ENCODE measurements at regions not wholly inside any gene's neighbourhood (a gene's known extent, or its start where the extent isn't known, plus 50 kb on each side); places are given as distances from the start of the nearest gene placed in this dataset.
"Not testable (repeated sequence)": the region's sequence is repeated elsewhere in the genome, so short reads cannot be mapped to it uniquely, and the experiment has no call there.

DNA sequence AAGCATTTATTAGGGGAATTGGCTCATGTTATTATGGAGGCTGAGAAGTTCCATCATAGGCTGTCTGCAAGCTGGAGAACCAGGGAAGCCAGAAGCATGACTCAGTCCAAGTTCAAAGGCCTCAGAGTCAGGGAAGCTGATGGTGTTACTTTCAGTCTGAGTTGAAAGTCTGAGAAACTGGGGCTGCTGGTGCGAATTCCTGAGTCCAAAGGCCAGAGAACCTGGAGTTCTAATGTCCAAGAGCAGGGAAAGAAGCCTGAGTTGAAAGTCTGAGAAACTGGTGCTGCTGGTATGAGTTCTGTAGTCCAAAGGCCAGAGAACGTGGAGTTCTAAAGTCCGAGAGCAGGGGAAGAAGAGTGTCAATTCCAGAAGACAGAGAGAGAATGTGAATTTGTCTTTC, 641.1 kb downstream of the ISL1 start:
- no peak for DNase-seq

DNA sequence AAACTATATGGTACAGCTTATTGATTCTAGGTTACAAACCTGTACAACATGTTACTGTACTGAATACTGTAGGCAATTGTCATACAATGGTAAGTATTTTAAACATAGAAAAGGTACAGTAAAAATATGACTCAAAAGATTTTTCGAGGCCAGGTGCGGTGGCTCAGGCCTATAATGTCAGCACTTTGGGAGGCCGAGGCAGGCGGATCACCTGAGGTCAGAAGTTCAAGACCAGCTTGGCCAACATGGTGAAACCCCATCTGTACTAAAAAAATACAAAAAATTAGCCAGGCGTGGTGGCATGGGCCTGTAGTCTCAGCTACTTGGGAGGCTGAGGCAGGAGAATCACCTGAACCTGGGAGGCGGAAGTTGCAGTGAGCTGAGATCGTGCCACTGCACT, 646.6 kb downstream of the ISL1 start:
- not testable (repeated sequence) for DNase-seq

DNA sequence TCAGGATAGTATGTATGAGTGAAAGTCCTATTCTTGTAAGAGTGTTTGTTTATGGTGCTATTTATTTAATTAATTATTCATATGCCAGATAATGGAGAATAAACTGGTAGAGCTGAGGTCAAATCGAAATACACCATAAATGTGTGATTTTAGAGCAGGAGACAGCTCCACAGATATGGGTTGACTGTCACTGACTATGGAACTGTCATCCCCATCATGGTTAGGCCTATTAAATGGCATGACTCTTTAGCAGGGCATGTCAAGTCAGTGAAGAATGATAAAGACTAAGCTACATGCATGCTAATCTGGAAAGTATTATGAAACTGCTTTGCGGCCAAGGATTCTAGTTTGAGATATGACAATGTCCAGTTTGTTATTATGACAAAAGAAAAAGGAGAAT, 658.6 kb downstream of the ISL1 start:
- peak; percentile 13 for DNase-seq

DNA sequence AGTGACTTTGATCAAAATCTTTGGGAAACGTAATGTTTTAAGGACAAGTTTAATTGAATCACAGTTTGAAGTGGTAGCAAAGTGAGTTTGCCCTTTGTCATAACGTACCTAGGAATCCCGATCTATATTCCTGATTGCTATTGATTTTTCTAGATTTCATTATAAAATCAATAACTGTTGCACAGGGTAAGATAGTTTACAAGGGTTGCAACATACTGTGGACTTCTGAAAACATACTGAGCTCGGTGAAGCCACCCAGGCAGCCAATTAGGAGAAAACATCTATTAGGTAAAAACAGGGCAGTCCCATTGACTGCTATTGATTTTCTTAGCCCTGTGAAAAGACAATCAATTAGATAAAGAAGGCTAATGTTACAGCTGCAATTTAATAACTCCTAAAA, 659.9 kb downstream of the ISL1 start:
- DNase-seq: no peak

DNA sequence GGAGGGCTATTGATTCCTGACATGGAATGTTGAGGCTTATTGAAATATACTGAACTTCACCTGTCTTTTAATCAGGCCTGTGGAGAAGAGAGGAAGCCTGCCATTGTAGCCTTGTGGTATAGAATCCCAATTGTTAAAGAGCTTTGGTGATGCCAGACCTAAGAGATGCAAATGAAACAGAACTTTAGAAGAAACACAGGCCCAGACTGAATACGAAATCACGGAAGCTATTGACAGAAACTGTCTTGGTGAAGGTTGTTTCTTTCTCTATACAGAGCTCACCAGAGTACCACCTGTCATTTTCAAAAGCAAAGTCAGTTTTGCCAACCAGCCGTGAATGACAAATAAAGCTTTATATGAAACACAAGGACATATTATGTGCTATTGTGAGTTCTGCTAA, 660.3 kb downstream of the ISL1 start:
- peak; percentile 98 for DNase-seq

DNA sequence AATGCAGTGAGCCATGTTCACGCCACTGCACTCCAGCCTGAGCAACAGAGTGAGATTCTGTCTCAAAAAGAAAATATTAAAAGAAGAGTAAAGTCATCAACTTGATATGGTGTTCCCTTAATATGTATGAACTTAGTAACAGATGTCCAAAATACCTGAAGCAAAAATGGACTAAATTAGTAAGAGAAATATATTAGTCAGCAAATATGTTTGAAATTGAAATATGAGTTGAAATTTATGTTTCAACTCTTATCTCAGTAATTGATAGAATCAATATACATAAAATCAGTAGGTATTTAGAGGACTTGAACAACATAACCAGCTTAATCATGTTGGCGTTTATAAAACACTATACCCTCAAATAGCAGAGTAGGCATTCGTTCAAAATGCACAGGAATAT, 668.5 kb downstream of the ISL1 start:
- DNase-seq: no peak

DNA sequence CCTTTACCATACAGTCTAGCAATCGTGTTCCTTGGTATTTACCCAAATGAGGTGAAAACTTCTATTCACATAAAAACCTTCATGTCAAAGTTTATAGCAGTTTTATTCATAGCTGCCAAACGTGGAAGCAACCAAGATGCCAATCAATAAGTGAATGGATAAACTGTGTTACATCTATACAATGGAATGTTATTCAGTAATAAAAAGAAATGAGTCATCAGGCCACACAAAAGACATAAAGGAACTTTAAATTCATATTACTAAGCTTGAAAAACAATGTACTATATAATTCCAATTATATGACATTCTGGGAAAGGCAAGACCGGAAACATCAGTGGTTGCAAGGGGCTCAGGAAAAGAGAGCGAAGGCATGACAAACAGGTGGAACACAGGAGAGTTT, 679.9 kb downstream of the ISL1 start:
- no peak for DNase-seq

DNA sequence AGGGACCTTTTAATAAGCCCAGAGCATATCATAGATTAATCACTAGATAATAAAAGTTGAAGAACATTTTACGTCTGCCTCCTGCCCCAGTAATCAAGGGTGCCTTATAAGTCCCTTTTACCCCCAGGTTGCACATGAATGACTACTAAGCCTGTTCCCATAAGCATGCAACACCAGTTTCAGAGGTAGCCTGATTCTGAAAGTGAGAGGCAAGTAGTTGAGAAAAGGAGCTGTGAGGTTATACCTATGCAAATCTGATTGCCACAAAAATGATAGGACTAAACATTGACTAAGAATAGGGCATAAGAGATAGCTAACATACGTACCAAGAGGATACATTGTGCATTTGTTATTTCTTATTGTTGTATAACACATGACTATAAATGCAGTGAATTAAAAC, 681.9 kb downstream of the ISL1 start:
- no peak for DNase-seq

DNA sequence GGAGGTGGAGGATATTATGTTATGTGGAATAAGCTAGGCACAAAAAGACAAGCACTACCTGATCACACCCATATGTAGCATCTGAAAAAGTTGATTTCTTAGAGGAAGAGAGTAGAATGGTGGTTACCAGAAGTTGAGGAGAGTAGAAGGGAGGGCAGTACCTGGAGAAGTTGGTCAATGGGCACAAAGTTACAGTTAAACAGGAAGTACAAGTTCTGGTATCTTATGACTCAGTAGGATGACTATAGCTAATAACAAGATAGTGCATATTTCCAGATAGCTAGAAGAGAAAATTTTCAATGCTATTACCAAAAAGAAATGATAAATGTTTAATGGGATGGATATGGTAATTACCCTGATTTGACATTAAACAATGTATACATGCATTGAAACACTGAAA, 686.7 kb downstream of the ISL1 start:
- DNase-seq: no peak

DNA sequence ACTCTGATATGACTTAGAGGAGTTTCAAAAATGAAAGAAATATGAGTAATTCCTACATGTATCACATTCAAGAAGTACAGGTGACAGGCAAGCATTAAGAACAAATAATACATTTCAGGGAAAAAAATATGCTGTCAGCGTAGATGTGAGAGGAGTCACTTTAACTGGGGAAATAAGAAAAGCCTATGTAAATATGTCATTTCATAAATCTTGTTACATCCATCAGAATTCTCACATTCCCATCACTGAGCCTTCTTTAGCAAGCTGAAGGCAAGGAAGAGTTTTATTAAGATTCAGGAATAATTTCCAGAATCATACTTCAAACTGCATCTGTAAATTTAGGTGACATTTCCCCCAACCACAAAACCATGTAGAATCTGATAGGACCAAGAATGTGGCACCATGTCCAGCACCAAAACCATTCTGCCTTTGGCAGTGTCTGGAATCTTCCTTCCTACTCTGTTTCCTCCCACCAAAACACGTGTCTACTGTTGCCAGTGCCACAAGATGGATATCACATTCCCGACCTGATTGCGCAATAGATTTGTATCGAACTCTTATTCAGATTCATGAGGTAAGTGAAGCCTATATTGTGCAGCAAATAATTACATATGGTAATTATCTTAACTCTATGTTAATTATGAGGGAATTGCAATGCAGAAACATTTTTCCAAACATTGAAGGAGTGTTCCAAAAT, 690.9 kb downstream of the ISL1 start:
- no peak for DNase-seq

DNA sequence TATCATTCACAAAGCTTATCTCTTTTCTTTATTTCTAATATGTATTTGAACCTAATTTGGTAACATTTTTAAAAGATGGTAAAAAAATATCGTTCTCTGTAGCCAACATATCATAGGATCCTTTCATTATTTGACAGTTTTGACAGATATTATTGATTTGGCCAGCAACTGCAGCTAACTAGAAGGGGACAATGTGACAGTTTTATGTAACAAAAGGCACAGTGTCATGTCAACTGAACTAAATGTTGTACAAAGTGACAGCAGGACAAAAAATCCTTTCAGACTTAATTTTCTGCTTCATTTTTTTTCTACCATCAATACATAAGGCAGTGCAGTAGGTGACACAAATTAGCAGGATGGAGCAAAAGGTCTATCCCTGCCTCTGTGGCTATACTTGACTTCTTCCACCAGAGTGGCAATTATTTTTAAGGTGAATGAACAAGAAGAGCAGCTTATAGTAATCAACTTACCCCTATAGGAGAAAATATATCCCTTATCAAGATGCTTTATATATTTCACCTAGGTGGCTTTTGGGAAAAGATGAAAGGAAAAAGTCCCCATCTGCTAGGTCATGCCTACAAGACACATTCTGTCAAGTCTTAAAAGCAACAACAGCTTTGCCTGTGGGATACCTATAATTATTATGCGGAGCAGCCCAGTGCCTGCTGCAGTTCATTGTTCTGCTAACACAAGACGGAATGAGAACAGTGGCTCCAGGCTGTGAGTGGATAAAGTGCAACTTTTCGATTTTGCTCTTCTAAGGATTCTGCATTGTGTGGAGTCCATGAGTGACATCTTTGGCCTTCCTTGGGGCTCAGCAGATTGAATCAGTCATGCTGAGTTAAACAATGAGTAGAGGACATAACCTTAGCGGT, 694.9 kb downstream of the ISL1 start:
- DNase-seq: no peak

DNA sequence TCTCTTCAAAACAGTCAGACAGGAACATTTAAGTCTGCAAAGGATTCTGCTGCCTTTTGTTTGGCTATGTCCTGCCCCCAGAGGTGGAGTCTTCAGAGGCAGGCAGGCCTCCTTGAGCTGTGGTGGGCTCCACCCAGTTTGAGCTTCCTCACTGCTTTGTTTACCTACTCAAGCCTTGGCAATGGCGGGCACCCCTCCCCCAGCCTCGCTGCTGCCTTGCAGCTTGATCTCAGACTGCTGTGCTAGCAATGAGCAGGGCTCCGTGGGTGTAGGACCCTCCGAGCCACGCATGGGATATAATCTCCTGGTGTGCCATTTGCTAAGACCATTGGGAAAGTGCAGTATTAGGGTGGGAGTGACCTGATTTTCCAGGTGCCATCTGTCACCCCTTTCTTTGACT, 685.4 kb upstream of the ITGA1 start:
- DNase-seq: not testable (repeated sequence)

DNA sequence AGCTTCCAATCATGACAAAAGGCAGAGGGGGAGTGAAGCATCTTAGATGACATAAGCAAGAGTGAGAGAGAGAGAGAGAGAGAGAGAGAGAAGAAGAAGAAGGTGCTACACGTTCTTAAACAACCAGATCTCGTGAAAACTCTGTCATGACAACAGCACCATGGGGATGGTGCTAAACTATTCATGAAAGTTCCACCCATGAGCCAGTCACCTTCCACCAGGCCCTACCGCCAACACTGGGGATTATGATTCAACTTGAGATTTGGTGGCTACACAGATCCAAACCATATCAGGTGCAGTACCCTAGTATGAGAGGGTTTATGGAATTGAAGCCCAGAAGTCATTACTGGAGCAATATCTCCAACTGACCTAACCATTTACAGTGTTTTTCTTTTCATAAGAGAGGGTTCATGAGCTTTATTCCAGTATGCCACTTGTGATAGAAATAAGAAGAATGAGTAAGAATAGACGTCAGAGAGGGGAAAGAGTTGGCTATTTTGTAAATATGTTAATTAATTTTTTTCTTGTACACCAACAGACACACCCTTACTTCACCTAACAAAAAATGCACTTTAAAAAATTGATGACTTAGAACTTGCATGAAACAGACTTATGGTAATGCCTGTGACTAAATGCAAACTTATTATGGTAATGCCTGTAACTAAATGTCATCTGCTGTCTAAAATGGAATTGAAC, 680.4 kb upstream of the ITGA1 start:
- DNase-seq: no peak

DNA sequence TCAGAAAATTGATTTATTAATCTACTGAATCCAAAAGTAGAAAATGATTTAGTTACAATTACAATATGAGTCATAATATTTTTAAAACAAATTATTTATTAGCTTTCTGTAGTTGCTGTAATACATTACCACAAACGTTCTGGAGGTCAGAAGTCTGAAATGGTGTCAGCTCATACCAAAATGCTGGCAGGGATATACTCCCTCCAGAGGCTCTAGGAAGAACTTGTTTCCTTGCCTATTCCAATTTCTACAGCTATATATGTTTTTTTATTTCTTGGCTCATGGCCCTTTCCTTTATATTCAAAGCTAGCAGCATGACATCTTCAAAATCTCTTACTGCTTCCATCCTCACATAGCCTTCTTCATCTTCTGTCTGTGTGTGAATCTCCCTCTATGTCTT, 667.9 kb upstream of the ITGA1 start:
- no peak for DNase-seq

DNA sequence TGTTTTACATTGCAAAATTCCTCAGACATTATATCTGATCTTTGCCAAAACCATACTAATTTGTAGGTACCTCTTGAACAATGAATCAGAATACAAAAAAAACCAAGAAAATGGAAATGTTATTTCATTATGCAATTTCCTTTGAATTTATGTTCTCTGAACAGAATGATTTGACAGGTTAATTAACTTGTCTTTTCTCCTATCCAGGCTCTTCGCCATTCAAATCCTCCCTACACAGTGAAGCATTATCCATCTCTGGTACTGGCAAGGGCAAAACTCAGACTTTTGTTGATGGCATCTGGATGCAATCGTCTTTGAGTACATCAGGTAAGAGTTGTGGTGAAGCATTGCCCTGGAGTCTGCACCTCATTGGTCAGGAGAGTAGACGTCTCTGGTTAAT, 655.7 kb upstream of the ITGA1 start:
- no peak for DNase-seq

DNA sequence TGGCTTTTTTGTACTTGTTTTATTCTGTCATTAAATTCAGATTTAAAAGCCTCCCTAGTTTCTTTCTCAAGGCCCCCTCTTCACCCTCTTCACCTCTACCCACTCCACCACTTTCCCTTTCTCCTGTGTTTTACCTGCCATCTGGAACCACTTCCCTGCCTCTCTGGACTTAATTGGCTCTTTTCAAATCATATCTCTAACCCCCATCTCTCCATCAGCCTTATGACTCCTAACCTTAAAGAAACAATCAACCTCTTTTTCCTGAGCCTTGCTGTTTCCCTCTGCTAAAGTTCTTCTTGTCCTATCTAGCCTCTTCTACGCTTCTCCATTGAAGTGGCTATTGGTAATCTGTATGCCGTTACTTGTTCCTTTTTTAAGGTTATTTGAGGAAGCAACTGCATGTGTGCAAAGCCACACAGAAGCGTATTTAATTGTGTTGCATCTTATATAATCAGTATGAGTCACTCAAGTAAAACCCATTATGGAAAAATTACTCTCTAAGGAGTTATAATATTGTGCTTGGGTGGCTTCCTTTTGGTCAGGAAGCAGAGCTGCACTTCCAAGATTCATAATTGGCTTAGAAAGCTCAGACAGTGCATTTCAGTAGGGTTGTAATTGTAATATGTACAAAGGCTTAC, 653.6 kb upstream of the ITGA1 start:
- no peak for DNase-seq

DNA sequence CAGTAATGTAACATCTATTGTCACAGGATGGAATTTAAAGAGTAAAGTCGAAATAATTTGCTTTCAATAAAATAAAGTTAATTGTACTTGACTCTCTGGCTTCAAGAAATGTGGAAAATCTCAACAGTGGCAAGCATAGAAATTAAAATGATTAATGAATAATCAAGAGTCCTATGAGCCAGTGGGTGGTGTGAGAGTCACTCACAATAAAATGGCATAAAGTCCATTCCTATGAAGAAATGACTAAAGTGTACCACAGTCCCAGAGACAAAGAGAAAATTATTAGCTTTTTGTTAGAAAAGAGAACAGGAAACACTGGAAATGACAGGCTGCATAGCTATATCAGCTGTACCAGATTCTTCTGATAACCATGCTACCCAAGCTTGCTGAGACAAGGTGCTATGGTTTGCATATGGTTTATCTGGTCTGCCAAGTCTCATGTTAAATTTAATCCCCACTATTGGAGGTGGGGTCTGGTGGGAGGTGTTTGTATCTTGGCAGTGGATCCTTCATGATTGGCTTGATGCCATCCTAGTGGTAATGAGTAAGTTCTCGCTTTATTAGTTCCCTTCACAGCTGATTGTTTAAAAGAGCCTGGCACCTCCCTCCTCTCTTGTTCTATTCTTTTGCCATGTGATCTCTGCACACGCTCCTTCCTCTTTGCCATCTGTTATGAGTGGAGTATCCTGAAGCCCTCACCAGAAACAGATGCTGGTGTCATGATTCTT, 647.7 kb upstream of the ITGA1 start:
- DNase-seq: peak; percentile 38

DNA sequence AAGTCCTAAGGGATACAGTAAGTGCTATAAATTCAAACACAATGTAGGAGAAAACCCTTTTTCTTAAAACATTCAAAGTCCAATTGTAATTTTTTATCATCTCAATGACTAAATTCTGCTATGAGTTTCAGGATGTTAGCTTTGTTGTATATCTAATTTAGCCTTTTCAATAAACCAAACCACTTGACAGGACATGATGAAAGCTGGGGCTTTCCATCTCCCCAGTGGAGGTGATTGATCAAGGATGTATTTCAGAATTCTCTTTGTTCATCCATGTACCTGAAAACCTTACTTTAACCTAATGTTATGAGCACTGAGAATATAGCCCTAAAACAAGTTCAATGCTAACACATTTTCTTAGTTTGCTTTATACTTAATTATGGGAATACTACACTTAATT, 639.0 kb upstream of the ITGA1 start:
- no peak for DNase-seq

DNA sequence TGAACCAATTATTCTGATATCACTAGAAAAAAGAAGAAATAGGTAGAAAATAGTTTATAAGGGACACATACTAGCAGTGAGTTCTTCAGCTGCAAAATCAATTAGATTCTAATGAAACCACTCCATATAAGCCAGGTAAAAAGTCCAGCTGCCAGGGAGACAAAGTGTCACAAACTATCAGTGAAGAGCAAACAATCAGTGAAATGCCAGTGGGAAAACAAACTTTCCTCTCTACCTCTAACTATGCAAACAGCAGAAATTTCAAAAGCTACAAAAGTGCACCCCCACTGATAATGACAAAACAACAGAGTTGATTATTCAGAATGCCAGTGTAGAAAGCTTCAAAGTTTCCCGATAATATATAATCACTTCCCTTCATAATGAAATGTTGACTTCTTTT, 637.2 kb upstream of the ITGA1 start:
- peak; percentile 58 for DNase-seq

DNA sequence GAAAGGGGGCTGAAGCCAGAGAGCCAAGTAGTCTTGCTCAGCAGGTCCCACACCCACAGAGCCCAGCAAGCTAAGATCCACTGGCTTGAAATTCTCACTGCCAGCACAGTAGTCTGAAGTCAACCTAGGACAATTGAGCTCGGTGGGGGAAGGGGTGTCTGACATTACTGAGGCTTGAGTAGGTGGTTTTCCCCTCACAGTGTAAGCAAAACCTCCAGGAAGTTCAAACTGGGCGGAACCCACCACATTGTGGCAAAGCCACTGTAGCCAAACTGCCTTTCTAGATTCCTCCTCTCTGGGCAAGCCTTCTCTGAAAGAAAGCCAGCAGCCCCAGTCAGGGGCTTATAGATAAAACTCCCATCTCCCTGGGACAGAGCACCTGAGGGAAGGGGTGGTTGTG, 630.9 kb upstream of the ITGA1 start:
- not testable (repeated sequence) for DNase-seq

DNA sequence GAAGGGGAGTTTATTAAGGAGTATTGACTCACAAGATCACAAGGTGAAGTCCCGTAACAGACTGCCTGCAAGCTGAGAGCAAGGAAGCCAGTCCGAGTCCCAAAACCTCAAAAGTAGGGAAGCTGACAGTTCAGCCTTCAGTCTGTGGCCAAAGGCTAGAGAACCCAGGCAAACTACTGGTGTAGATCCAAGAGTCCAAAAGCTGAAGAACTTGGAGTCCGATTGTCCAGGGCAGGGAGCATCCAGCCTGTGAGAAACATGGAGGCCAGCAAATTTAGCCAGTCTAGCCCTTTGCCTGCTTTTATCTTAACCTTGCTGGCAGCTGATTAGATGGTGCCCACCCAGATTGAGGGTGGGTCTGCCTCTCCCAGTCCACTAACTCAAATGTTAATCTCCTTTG, 621.9 kb upstream of the ITGA1 start:
- DNase-seq: not testable (repeated sequence)

DNA sequence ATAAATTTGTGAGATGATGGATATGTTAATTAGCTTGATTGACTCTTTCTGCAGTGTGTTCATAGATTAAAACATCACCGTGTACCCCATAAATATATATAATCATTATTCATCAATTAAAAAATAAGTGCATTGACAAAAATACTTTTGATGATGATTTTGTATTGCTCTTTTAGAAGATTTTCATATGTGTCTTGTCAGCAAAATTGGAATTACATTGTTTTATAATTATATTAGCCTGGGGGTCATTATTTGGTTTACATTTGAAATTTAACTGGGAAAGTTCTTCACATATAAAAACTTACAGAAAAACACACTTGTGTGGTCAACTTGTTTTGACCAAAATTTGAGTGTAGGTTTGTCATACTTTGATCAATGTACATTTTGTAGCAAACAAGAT, 614.6 kb upstream of the ITGA1 start:
- DNase-seq: no peak

DNA sequence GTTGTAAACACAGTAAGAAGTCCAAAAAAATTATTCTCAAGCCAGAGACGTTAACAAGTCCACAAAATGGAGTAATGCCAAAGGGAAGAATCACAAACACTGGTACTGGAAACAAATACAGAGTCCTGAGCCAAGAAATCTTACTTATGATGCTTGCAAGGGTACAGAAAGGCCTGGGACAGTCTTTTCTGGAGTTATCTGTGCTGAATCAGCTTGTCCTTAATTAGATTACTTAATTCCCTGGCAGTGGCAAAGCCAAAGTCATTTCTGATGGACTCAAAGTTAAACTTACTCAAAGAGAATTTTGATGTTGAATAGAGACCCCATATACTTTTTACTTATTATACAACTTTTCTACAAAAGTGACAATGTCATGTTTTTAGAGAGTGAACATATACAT, 610.5 kb upstream of the ITGA1 start:
- DNase-seq: no peak
